ENCODE measurements at regions not wholly inside any gene's neighbourhood (a gene's known extent, or its start where the extent isn't known, plus 50 kb on each side); places are given as distances from the start of the nearest gene placed in this dataset.

DNA sequence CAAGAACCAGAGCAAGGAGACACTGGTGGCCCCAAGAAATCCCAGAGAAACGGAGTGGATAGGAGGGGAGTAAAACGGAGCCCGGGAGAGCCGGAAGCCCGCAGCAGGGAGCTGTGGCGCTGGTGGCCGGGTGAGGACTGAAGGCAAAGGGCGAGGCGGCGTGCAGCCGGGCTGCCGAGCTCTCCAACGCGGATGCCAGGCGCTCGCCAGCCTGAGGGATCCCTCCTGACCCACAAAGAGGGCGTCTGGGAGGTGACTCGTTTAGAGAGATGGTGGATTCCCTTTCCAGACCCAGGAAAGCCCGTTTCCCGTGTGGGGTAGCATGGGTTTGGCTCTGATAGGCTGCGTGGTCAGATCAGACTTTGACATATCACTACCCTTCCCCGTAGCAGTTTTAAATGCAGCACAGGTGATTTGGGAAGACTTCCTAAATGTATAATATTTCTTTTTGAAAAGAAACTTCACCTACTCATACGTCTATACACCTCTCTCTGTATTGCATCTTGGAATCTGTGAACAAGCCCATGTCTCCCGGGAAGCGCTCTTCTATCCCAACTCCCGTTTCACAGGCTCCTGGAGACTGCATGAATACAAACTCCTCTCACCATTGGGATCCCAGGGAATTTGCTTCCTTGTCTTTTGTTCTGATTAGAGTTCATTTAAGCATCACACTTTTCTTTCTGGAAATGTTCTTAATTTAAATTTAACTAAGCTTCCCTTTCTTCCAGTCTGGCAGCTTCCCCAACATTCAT is 158.1 kb downstream of the C9orf152 start:
- ATAC-seq, result peak; percentile 55
- peak in 2 of 4 donors; percentile 44 to 88 for DNase-seq
- H3K36me3 ChIP-seq, result no peaks in the 10 kb centered on the region
- H3K4me3 ChIP-seq, result peak overlapping the region; percentile 70 to 80
- intact Hi-C loops (cut with DNase I), result no loop called here
- TF ChIP-seq, protein P1, sequence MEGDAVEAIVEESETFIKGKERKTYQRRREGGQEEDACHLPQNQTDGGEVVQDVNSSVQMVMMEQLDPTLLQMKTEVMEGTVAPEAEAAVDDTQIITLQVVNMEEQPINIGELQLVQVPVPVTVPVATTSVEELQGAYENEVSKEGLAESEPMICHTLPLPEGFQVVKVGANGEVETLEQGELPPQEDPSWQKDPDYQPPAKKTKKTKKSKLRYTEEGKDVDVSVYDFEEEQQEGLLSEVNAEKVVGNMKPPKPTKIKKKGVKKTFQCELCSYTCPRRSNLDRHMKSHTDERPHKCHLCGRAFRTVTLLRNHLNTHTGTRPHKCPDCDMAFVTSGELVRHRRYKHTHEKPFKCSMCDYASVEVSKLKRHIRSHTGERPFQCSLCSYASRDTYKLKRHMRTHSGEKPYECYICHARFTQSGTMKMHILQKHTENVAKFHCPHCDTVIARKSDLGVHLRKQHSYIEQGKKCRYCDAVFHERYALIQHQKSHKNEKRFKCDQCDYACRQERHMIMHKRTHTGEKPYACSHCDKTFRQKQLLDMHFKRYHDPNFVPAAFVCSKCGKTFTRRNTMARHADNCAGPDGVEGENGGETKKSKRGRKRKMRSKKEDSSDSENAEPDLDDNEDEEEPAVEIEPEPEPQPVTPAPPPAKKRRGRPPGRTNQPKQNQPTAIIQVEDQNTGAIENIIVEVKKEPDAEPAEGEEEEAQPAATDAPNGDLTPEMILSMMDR (IDR thresholded peaks at IDR 0.05), result no peak
- no peaks in the 10 kb centered on the region for H3K9me3 ChIP-seq
- H3K27me3 ChIP-seq, result peaks cover 0 to 32% of the 10 kb centered on the region in 2 donors
- H3K4me1 ChIP-seq, result peaks cover 0 to 59% of the 10 kb centered on the region in 2 donors
- H3K27ac ChIP-seq, result peak overlapping the region; percentile 58 to 77

DNA sequence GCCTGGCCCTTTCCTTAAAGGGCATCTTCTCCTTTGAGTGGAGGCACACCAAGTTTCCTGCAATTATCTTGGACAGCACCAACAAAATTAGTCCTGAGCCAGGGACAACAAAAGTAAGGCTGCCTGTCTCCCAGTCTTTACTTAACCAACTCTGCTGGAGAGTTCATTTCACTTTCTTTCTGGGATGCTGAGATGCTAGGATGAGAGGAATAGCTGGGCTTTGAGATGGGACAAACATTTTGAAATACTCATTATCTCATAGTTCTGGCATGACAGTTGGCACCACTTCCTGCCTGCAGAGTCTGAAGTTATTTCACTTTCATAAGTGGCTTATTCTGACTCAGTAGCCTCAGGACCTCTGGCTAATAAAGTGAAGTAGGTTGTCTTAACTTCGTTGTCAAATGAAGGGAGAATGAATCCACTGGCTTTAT is 157.0 kb downstream of the C9orf152 start:
- TF ChIP-seq, protein P1 (IDR thresholded peaks at IDR 0.05), result no peak
- intact Hi-C loops (cut with DNase I), result no loop called here
- peak overlapping the region; percentile 58 to 77 for H3K27ac ChIP-seq

DNA sequence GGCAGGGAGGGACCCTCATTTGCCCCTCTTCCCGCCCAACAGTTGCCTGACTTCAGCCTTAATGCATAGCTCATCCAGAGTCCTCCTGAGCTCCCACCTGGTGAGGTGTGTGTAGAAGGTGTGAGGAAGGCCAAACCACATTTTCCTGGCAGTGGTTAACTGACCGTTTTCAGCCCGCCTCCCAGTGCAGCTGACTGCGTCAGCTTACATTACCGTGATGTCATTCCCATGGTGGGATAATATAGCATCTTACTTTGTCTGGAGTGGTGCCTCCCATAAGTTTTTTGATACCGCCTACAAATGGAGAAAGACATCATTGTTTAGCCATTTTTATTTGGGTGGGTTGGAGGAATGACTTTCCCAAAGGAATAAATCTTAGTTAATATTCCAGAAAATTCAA is 151.9 kb downstream of the C9orf152 start:
- H3K27ac ChIP-seq, result no peak overlapping the region
- intact Hi-C loops (cut with DNase I), result loop anchor here in 1 of 2 donors (5.0 kb wide), 1 partner anchor 149 kb away; no protein-coding TSS in a partner anchor
- DNase-seq, result no peak
- no peaks in the 10 kb centered on the region for H3K36me3 ChIP-seq
- H3K4me1 ChIP-seq, result peaks cover 0 to 55% of the 10 kb centered on the region in 2 donors
- H3K27me3 ChIP-seq, result no peaks in the 10 kb centered on the region
- TF ChIP-seq, protein P1 (IDR thresholded peaks at IDR 0.05), result no peak
- no peak overlapping the region for H3K4me3 ChIP-seq
- ATAC-seq, result no peak
- no peaks in the 10 kb centered on the region for H3K9me3 ChIP-seq

More for the DNA sequence above, 157.0 kb downstream of the C9orf152 start:
- Histone ChIP-seq H3K4me1 (peaks cover 0 to 62% of the 10 kb centered on the region in 2 donors), H3K9me3 (no peaks in the 10 kb centered on the region), H3K4me3 (peak overlapping the region; percentile 70 to 80), H3K36me3 (no peaks in the 10 kb centered on the region), H3K27me3 (peaks cover 0 to 32% of the 10 kb centered on the region in 2 donors)
- peak; percentile 6 for ATAC-seq
- no peak for DNase-seq

DNA sequence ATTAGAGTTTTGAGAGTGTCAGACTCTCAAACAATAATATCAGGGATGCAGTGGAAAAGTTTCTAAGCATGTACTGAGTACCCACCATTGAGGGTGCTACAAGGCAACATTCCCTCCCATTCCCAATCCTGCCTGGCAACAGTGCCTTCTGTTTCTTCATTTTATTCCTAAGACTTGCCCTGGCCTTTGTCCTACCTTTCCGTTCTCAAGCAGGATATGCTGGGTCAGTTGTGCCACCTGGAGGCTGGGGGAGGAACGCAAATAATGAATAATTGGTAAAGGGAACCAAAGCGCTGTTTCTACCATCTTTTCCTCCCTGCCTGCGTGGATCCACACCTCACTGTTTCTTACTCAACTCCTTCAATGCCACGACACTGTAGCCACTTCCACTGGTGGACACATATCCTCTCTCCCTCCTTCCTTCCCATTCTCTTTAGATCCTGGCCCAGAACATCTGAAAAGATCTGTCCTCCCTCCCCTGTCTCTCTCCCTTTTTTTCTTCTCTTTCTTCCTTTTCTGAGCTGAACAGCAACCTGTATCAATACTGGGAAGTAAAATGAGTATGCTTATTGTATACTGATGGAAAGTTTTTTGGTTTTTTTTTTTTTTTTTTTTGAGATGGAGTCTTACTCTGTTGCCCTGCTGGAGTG is 149.5 kb downstream of the C9orf152 start:
- Histone ChIP-seq H3K4me3 (no peak overlapping the region), H3K4me1 (peaks cover 0 to 37% of the 10 kb centered on the region in 2 donors), H3K27ac (peak overlapping the region in 1 of 2 donors; percentile 25), H3K9me3 (no peaks in the 10 kb centered on the region), H3K27me3 (no peaks in the 10 kb centered on the region), H3K36me3 (no peaks in the 10 kb centered on the region)
- peak; percentile 93 for ATAC-seq
- intact Hi-C loops (cut with DNase I), result loop anchor here in 1 of 2 donors (5.0 kb wide), 1 partner anchor 151 kb away; no protein-coding TSS in a partner anchor
- DNase-seq, result peak in 1 of 4 donors; percentile 43
- TF ChIP-seq, protein P1 (IDR thresholded peaks at IDR 0.05), result peak; percentile 14 to 48

DNA sequence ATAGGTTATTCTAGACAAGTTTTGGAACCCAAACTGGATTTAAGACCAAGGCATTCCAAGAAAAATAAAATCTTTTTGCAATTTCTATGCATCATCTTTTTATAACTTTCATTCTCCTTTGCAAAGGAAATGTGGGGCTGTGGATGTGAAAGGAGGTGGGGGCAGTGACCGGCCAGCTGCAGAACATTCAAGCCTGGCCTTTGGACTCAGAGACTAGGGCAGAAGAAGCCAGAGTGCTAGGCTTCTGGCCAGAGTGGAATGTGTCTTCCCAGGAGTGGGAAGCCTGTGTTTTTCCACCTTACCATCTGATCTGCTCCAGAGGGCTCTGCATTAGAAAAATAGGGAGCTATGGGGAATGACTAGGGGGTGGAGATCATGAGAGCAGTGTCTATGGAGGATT is 148.5 kb downstream of the C9orf152 start:
- H3K36me3 ChIP-seq, result no peaks in the 10 kb centered on the region
- H3K27ac ChIP-seq, result no peak overlapping the region
- no peaks in the 10 kb centered on the region for H3K27me3 ChIP-seq
- H3K9me3 ChIP-seq, result no peaks in the 10 kb centered on the region
- TF ChIP-seq, protein P1 (IDR thresholded peaks at IDR 0.05), result no peak
- H3K4me3 ChIP-seq, result no peak overlapping the region
- ATAC-seq (no peak), DNase-seq (no peak)
- intact Hi-C loops (cut with DNase I), result loop anchor here in 1 of 2 donors (5.0 kb wide), 1 partner anchor 152 kb away; no protein-coding TSS in a partner anchor
- H3K4me1 ChIP-seq, result peaks cover 0 to 45% of the 10 kb centered on the region in 2 donors

Measured in left lung (tissue), 4 donors.